ENCODE measurements at regions not wholly inside any gene's neighbourhood (a gene's known extent, or its start where the extent isn't known, plus 50 kb on each side); places are given as distances from the start of the nearest gene placed in this dataset.

GRCh38 chr5:114018186-114018585 is 343.7 kb upstream of the KCNN2 start:
- no peak for FAIRE-seq
- intact Hi-C loops (cut with micrococcal nuclease) = no loop called here
- no peaks in the 10 kb centered on the region for H3K9me1 ChIP-seq (ENCODE audit: control insufficient read depth, insufficient read depth, low read length)
- no peak for DNase-seq (ENCODE audit: extremely low read depth in 1 of 4, low spot score in 3 of 4)
- H3K79me2 ChIP-seq (ENCODE audit: control insufficient read depth, insufficient read depth, low read length) = no peaks in the 10 kb centered on the region
- POLR2A ChIA-PET = no interaction called here
- H3K4me3 ChIP-seq = no peak overlapping the region
- H3K27me3 ChIP-seq (ENCODE audit: control insufficient read depth in 2 of 2, insufficient read depth in 2 of 2, low read length in 2 of 2) = no peaks in the 10 kb centered on the region
- CTCF ChIA-PET (ENCODE audit: low intra/inter-chr PET ratio) = no interaction called here
- H3K9ac ChIP-seq (ENCODE audit: insufficient read depth in 1 of 2, low read depth in 2 of 2, low read length in 2 of 2) = no peak overlapping the region
- ATAC-seq = no peak
- in situ Hi-C loops (cut with MboI) = no loop called here
- TF ChIP-seq POLR2G (IDR thresholded peaks at IDR 0.05; ENCODE audit: low read depth, low read length) (no peak), SFPQ (IDR thresholded peaks at IDR 0.05; ENCODE audit: low read depth, low read length) (no peak), ZNF121 (CRISPR knock-in tag; conservative IDR thresholded peaks at IDR 0.05) (no peak), ZNF354B (CRISPR knock-in tag; IDR thresholded peaks at IDR 0.05) (no peak), SMARCA4 (IDR thresholded peaks at IDR 0.05) (no peak), ADNP (tag; IDR thresholded peaks at IDR 0.05) (no peak), ZNF76 (CRISPR knock-in tag; IDR thresholded peaks at IDR 0.05; ENCODE audit: borderline replicate concordance) (no peak), LARP7 (IDR thresholded peaks at IDR 0.05) (no peak)
- TF ChIP-seq, protein P1, sequence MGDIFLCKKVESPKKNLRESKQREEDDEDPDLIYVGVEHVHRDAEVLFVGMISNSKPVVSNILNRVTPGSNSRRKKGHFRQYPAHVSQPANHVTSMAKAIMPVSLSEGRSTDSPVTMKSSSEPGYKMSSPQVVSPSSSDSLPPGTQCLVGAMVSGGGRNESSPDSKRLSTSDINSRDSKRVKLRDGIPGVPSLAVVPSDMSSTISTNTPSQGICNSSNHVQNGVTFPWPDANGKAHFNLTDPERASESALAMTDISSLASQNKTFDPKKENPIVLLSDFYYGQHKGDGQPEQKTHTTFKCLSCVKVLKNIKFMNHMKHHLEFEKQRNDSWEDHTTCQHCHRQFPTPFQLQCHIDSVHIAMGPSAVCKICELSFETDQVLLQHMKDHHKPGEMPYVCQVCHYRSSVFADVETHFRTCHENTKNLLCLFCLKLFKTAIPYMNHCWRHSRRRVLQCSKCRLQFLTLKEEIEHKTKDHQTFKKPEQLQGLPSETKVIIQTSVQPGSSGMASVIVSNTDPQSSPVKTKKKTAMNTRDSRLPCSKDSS (IDR thresholded peaks at IDR 0.05; ENCODE audit: low read depth, partially characterized antibody) = no peak
- TF ChIP-seq, protein P2, sequence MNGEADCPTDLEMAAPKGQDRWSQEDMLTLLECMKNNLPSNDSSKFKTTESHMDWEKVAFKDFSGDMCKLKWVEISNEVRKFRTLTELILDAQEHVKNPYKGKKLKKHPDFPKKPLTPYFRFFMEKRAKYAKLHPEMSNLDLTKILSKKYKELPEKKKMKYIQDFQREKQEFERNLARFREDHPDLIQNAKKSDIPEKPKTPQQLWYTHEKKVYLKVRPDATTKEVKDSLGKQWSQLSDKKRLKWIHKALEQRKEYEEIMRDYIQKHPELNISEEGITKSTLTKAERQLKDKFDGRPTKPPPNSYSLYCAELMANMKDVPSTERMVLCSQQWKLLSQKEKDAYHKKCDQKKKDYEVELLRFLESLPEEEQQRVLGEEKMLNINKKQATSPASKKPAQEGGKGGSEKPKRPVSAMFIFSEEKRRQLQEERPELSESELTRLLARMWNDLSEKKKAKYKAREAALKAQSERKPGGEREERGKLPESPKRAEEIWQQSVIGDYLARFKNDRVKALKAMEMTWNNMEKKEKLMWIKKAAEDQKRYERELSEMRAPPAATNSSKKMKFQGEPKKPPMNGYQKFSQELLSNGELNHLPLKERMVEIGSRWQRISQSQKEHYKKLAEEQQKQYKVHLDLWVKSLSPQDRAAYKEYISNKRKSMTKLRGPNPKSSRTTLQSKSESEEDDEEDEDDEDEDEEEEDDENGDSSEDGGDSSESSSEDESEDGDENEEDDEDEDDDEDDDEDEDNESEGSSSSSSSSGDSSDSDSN (IDR thresholded peaks at IDR 0.05; ENCODE audit: borderline replicate concordance in 1 of 2, low read depth in 2 of 2, low read length in 2 of 2) = no peak
- TF ChIP-seq, protein P3, sequence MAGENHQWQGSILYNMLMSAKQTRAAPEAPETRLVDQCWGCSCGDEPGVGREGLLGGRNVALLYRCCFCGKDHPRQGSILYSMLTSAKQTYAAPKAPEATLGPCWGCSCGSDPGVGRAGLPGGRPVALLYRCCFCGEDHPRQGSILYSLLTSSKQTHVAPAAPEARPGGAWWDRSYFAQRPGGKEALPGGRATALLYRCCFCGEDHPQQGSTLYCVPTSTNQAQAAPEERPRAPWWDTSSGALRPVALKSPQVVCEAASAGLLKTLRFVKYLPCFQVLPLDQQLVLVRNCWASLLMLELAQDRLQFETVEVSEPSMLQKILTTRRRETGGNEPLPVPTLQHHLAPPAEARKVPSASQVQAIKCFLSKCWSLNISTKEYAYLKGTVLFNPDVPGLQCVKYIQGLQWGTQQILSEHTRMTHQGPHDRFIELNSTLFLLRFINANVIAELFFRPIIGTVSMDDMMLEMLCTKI (IDR thresholded peaks at IDR 0.05; ENCODE audit: partially characterized antibody) = no peak
- H3K36me3 ChIP-seq (ENCODE audit: control insufficient read depth, insufficient read depth, low read length) = no peaks in the 10 kb centered on the region
- no peak overlapping the region for H3K4me2 ChIP-seq (ENCODE audit: insufficient read depth, low read length)
- H3K9me3 ChIP-seq (replicated peaks; ENCODE audit: control insufficient read depth, insufficient read depth, low read depth, low read length) = no peaks in the 10 kb centered on the region; the same call in 1 of the 2 replicates
- no peak overlapping the region for H2AFZ ChIP-seq (ENCODE audit: low read depth, low read length)
- H3K27ac ChIP-seq (ENCODE audit: extremely low read depth, low read depth, low read length) = no peak overlapping the region
- no TSS peak for BruUV-seq (replicated peaks)
- H3K4me1 ChIP-seq (replicated peaks in 1 of 2; ENCODE audit: control insufficient read depth in 2 of 2, insufficient read depth in 2 of 2, low read length in 2 of 2) = no peaks in the 10 kb centered on the region
- H4K20me1 ChIP-seq (replicated peaks; ENCODE audit: control insufficient read depth, insufficient read depth, low read length) = no peaks in the 10 kb centered on the region
- 2% methylated on average over 4 of the region's 4 CpGs for WGBS (ENCODE audit: insufficient coverage, low coverage, missing lambda C conversion rate)
